OCI-LY7 (cell line): ENCODE measurements at regions not wholly inside any gene's neighbourhood (a gene's known extent, or its start where the extent isn't known, plus 50 kb on each side); places are given as distances from the start of the nearest gene placed in this dataset.
"Not testable (repeated sequence)": the region's sequence is repeated elsewhere in the genome, so short reads cannot be mapped to it uniquely, and the experiment has no call there.

Experiments
- BruUV-seq: library from RNA; stranded (reverse); fragments of 400-500 nt; replicated peaks from 2 replicates; lab custom pipeline; 2021; lab: Mats Ljungman, UMichigan
- CTCF ChIA-PET: fragments of 300-600 bp; sonication (Branson Sonifier 250); formaldehyde crosslinking; loops from one replicate; lab custom pipeline; 2022; ENCODE audit warnings: antibody characterized with exemption; ENCODE audit not compliant: unreplicated experiment; lab: Charles Lee
- POLR2A ChIA-PET: fragments of 300-600 bp; sonication (Branson Sonifier 250); formaldehyde crosslinking; loops from one replicate; lab custom pipeline; 2022; ENCODE audit warnings: antibody characterized with exemption; lab: Charles Lee
- DNase-seq: peaks from one replicate; pipeline ENCODE4 v3.0.0-alpha.2; 2015; ENCODE audit warnings: low spot score
- H2AFZ ChIP-seq: fragments of 200-600 bp; sonication (generic), shearing (Covaris generic); 2 replicates; pipeline ENCODE4 v1.6.1; 2014; ENCODE audit warnings: mild to moderate bottlenecking, antibody characterized with exemption, low read length, moderate library complexity
- H3K27ac ChIP-seq: fragments of 200-600 bp; sonication (generic); 2 replicates; pipeline ENCODE4 v1.5.1; 2014; ENCODE audit warnings: mixed run types, low read depth, mild to moderate bottlenecking, moderate library complexity, low read length, inconsistent platforms; ENCODE audit not compliant: poor library complexity, severe bottlenecking
- H3K36me3 ChIP-seq: fragments of 200-600 bp; sonication (generic); 2 replicates; pipeline ENCODE4 v1.6.1; 2014; ENCODE audit warnings: mild to moderate bottlenecking, antibody characterized with exemption, low read length, moderate library complexity, mixed read lengths; ENCODE audit not compliant: insufficient read depth
- H3K4me1 ChIP-seq: fragments of 200-600 bp; sonication (generic); 2 replicates; pipeline ENCODE4 v1.5.1; 2014; ENCODE audit warnings: mild to moderate bottlenecking, low read length; ENCODE audit not compliant: insufficient read depth, poor library complexity, severe bottlenecking
- H3K4me2 ChIP-seq: fragments of 200-600 bp; sonication (generic); 2 replicates; pipeline ENCODE4 v1.6.1; 2014; ENCODE audit warnings: mild to moderate bottlenecking, low read length
- H3K4me3 ChIP-seq: fragments of 200-600 bp; sonication (generic); 2 replicates; pipeline ENCODE4 v1.5.1; 2014; ENCODE audit warnings: mild to moderate bottlenecking, low read depth, low read length; ENCODE audit not compliant: poor library complexity, severe bottlenecking
- H3K79me2 ChIP-seq: fragments of 200-600 bp; sonication (generic); 2 replicates; pipeline ENCODE4 v1.6.1; 2016; ENCODE audit warnings: low read depth, mild to moderate bottlenecking, low read length, moderate library complexity, mixed read lengths; ENCODE audit not compliant: insufficient read depth
- H3K9me2 ChIP-seq: fragments of 200-600 bp; sonication (generic); 2 replicates; pipeline ENCODE4 v1.6.1; 2016; ENCODE audit warnings: mild to moderate bottlenecking, low read length, mixed read lengths; ENCODE audit not compliant: insufficient read depth
- H3K9me3 ChIP-seq: fragments of 200-600 bp; sonication (generic); 2 replicates; pipeline ENCODE4 v1.6.1; 2014; ENCODE audit warnings: mild to moderate bottlenecking, mixed run types, low read length, mixed read lengths
- H4K20me1 ChIP-seq: fragments of 200-600 bp; sonication (generic); 2 replicates; pipeline ENCODE4 v1.6.1; 2014; ENCODE audit warnings: mild to moderate bottlenecking, antibody characterized with exemption, low read length, moderate library complexity, mixed read lengths; ENCODE audit not compliant: insufficient read depth
- EZH2phosphoT487 ChIP-seq: fragments of 200-600 bp; sonication (generic); IDR thresholded peaks from 2 replicates; pipeline ENCODE4 v1.6.1; 2018; ENCODE audit warnings: low read depth, borderline replicate concordance, mild to moderate bottlenecking, mixed run types, antibody characterized with exemption, low read length, moderate library complexity, mixed read lengths
- intact Hi-C: fragments of 100-400 bp; cut with micrococcal nuclease; formaldehyde crosslinking; loops from one replicate; pipeline ENCODE4 v1.10.0; 2022; ENCODE audit not compliant: unreplicated experiment
- TF ChIP-seq, protein P1 (sequence below): fragments of 200-600 bp; sonication (generic); conservative IDR thresholded peaks from 2 replicates; pipeline ENCODE4 v1.5.1; 2014; ENCODE audit warnings: mild to moderate bottlenecking, antibody characterized with exemption, low read length, moderate library complexity, mixed read lengths

DNA sequence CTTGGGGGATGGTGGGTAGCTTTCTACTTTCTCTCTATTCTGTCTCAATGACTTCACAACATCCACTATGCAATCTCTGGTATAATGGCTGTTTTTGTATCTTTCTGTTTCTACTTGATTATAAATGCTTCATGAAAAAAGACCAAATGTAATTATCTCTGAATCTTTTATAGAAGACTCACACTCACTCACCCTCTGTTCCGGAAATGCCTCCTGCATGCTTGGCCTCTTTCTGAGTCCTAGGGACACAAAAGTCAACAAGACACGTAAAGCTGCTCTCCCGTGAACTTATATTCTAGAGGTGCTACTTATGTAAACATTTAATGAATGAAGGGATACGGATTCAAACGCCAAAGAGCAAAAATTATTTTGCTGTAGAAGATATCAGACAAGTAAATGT, 502.2 kb upstream of the SOX11 start:
- TF ChIP-seq, protein P1, sequence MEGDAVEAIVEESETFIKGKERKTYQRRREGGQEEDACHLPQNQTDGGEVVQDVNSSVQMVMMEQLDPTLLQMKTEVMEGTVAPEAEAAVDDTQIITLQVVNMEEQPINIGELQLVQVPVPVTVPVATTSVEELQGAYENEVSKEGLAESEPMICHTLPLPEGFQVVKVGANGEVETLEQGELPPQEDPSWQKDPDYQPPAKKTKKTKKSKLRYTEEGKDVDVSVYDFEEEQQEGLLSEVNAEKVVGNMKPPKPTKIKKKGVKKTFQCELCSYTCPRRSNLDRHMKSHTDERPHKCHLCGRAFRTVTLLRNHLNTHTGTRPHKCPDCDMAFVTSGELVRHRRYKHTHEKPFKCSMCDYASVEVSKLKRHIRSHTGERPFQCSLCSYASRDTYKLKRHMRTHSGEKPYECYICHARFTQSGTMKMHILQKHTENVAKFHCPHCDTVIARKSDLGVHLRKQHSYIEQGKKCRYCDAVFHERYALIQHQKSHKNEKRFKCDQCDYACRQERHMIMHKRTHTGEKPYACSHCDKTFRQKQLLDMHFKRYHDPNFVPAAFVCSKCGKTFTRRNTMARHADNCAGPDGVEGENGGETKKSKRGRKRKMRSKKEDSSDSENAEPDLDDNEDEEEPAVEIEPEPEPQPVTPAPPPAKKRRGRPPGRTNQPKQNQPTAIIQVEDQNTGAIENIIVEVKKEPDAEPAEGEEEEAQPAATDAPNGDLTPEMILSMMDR = no peak
- TF ChIP-seq EZH2phosphoT487 = no peak
- Histone ChIP-seq H3K27ac (no peak overlapping the region), H2AFZ (no peak overlapping the region), H3K79me2 (no peaks in the 10 kb centered on the region), H3K4me3 (no peak overlapping the region), H3K9me3 (no peaks in the 10 kb centered on the region), H3K9me2 (no peaks in the 10 kb centered on the region), H4K20me1 (no peaks in the 10 kb centered on the region), H3K36me3 (no peaks in the 10 kb centered on the region), H3K4me1 (no peaks in the 10 kb centered on the region), H3K4me2 (no peak overlapping the region)
- ChIA-PET CTCF (no interaction called here), POLR2A (no interaction called here)
- DNase-seq = no peak
- intact Hi-C loops = no loop called here
- no TSS peak for BruUV-seq

DNA sequence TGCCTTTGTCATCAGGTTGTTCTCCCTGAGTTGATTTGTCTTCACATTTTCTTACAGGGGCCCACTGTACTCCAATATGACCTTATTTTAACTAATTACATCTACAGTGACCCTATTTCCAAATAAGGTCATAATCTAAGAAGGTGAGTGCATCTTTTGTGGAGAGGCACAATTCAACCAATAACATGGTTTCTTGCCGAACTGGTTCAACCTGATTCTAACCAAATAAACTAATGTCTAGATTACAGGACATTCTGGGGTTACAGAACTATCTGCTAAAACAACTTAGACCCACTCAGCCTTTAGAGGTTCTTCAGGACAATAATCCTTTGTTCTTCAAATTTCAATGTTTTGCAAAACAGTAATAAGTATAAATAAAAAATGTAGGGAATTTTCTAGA, 496.5 kb upstream of the SOX11 start:
- no peaks in the 10 kb centered on the region for H3K4me1 ChIP-seq
- no peak overlapping the region for H2AFZ ChIP-seq
- H4K20me1 ChIP-seq = no peaks in the 10 kb centered on the region
- POLR2A ChIA-PET = no interaction called here
- H3K4me2 ChIP-seq = no peak overlapping the region
- DNase-seq = no peak
- CTCF ChIA-PET = no interaction called here
- H3K9me3 ChIP-seq = no peaks in the 10 kb centered on the region
- no TSS peak for BruUV-seq
- H3K4me3 ChIP-seq = no peak overlapping the region
- H3K79me2 ChIP-seq = no peaks in the 10 kb centered on the region
- intact Hi-C loops = no loop called here
- no peaks in the 10 kb centered on the region for H3K36me3 ChIP-seq
- TF ChIP-seq, protein P1 = no peak
- TF ChIP-seq EZH2phosphoT487 = no peak
- no peak overlapping the region for H3K27ac ChIP-seq
- H3K9me2 ChIP-seq = no peaks in the 10 kb centered on the region

DNA sequence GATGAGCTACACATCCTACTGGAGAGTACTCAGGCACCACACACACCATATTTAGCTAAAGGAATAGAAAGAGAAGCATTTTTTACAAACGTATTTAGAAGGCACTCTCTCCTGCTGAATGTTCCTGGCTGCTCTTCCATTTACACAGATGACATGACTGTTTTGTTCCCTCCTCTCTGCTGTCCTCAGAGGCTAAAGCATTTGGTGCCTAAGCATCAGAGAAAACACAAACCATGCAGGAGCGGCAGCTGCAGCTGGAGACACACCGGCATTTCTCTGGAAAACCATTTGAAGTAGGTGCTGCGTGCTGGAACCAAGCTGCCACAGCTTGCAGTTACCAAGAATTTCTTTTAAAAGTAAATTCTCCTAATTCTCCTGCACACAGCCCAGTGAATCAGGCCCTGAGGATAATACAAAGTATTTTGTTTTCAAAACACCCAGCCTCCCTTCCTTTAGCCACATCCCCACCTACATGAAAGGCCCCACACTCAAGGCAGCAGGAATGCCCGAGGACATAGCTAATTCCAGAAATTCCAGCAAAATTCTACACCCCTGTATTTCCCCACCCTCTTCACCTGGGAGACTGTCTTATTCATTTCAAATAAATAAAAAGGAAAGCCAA, 488.9 kb upstream of the SOX11 start:
- intact Hi-C loops = no loop called here
- TF ChIP-seq EZH2phosphoT487 = no peak
- TF ChIP-seq, protein P1 = no peak
- CTCF ChIA-PET = no interaction called here
- H3K4me1 ChIP-seq = no peaks in the 10 kb centered on the region
- H3K36me3 ChIP-seq = no peaks in the 10 kb centered on the region
- H3K9me3 ChIP-seq = no peaks in the 10 kb centered on the region
- DNase-seq = no peak
- no peaks in the 10 kb centered on the region for H3K79me2 ChIP-seq
- POLR2A ChIA-PET = interaction anchor here (0.5 to 0.7 kb wide), 4 partner anchors 70 to 856 kb away, joined by 3 read pairs; no protein-coding TSS in a partner anchor
- H2AFZ ChIP-seq = no peak overlapping the region
- H3K27ac ChIP-seq = no peak overlapping the region
- no peak overlapping the region for H3K4me2 ChIP-seq
- no peaks in the 10 kb centered on the region for H3K9me2 ChIP-seq
- H4K20me1 ChIP-seq = no peaks in the 10 kb centered on the region
- no peak overlapping the region for H3K4me3 ChIP-seq
- no TSS peak for BruUV-seq

DNA sequence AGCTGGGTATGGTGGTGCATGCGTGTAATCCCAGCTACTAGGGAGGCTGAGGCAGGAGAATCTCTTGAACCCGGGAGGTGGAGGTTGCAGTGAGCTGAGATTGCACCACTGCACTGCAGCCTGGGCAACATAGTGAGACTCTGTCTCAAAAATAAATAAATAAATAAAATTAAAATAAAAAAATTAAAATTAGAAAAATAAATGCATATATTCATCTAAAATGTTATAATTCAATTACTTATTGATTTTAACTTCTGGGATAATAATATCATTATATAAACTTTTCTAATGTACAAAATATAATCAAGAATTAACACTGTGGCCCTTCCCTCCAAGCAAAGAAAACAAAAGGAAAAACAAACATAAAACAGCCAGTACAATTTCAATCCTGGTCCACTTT, 485.4 kb upstream of the SOX11 start:
- H3K9me2 ChIP-seq, BruUV-seq, H3K36me3 ChIP-seq, H3K4me2 ChIP-seq, intact Hi-C loops, H4K20me1 ChIP-seq, CTCF ChIA-PET, H2AFZ ChIP-seq, H3K4me3 ChIP-seq, H3K79me2 ChIP-seq, H3K4me1 ChIP-seq, DNase-seq, H3K9me3 ChIP-seq, H3K27ac ChIP-seq: not testable (repeated sequence)
- POLR2A ChIA-PET = interaction anchor here (0.7 kb wide), 1 partner anchor 114 kb away, joined by 3 read pairs; no protein-coding TSS in a partner anchor
